ENCODE measurements at regions not wholly inside any gene's neighbourhood (a gene's known extent, or its start where the extent isn't known, plus 50 kb on each side); places are given as distances from the start of the nearest gene placed in this dataset.

GRCh38 chr2:100627330-100628300, 64.8 kb downstream of the PDCL3 start:
- DNase-seq (ENCODE audit: low spot score): no peak
- TF ChIP-seq, protein P1, sequence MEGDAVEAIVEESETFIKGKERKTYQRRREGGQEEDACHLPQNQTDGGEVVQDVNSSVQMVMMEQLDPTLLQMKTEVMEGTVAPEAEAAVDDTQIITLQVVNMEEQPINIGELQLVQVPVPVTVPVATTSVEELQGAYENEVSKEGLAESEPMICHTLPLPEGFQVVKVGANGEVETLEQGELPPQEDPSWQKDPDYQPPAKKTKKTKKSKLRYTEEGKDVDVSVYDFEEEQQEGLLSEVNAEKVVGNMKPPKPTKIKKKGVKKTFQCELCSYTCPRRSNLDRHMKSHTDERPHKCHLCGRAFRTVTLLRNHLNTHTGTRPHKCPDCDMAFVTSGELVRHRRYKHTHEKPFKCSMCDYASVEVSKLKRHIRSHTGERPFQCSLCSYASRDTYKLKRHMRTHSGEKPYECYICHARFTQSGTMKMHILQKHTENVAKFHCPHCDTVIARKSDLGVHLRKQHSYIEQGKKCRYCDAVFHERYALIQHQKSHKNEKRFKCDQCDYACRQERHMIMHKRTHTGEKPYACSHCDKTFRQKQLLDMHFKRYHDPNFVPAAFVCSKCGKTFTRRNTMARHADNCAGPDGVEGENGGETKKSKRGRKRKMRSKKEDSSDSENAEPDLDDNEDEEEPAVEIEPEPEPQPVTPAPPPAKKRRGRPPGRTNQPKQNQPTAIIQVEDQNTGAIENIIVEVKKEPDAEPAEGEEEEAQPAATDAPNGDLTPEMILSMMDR (IDR thresholded peaks at IDR 0.05; ENCODE audit: extremely low read depth, insufficient read depth, missing control alignments): no peak
- in situ Hi-C loops (cut with MboI; ENCODE audit: low pct_unique_long_range_greater_than_20kb, low sequenced_read_pairs, unreplicated experiment): no loop called here

GRCh38 chr2:100628506-100628905, 65.7 kb downstream of the PDCL3 start:
- TF ChIP-seq, protein P1 (IDR thresholded peaks at IDR 0.05; ENCODE audit: extremely low read depth, insufficient read depth, missing control alignments): no peak
- in situ Hi-C loops (cut with MboI; ENCODE audit: low pct_unique_long_range_greater_than_20kb, low sequenced_read_pairs, unreplicated experiment): no loop called here
- DNase-seq (ENCODE audit: low spot score): no peak

GRCh38 chr2:100629309-100629708, 66.5 kb downstream of the PDCL3 start:
- in situ Hi-C loops (cut with MboI; ENCODE audit: low pct_unique_long_range_greater_than_20kb, low sequenced_read_pairs, unreplicated experiment): no loop called here
- TF ChIP-seq, protein P1 (IDR thresholded peaks at IDR 0.05; ENCODE audit: extremely low read depth, insufficient read depth, missing control alignments): no peak

DNA sequence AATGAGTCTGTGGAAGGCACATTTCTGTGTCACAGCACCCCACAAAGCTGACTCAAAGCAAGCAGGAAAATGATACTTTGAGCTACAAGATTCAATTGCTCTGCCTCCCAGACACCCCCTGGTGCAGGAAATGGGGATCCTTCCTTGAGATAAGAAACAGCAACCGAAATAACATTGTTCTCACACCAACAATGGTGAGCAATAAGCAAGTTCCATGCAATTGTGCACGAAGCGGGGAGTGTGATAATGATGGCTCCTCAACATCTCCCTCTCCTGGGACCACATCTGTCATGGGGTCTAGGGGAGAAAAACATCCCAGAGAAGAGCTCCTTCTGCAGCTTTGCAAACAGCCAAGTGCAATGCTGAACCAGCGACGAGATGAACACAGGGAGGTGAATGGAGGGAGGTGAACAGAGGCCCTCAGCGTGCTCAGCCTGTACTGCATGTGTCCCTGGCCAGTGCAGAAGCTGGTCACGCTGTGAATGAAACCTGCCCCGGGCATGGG, 67.7 kb downstream of the PDCL3 start:
- TF ChIP-seq, protein P1 (IDR thresholded peaks at IDR 0.05; ENCODE audit: extremely low read depth, insufficient read depth, missing control alignments): no peak
- DNase-seq (ENCODE audit: low spot score): no peak
- in situ Hi-C loops (cut with MboI; ENCODE audit: low pct_unique_long_range_greater_than_20kb, low sequenced_read_pairs, unreplicated experiment): no loop called here

More at GRCh38 chr2:100629309-100629708, 66.5 kb downstream of the PDCL3 start:
- DNase-seq (ENCODE audit: low spot score): no peak

DNA sequence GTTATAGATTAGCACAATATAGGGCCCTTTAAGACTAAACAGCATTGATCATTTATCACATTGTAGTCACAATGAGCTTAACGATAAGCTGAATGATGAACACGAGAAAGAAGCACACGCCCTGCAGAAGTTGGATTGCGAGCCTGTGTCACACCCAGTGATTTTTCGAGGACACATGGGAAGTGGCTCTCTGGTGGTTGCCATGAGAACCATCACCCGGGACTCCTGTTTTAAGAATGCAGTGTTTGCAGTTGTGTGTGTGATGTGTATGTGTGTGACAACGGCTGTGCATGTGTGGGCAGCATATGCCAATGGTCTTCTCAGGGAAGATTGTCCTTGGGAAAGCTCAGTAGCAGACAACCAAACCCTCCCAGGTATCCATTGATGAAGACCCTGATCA, 69.2 kb downstream of the PDCL3 start:
- in situ Hi-C loops (cut with MboI; ENCODE audit: low pct_unique_long_range_greater_than_20kb, low sequenced_read_pairs, unreplicated experiment): no loop called here
- TF ChIP-seq, protein P1 (IDR thresholded peaks at IDR 0.05; ENCODE audit: extremely low read depth, insufficient read depth, missing control alignments): no peak
- DNase-seq (ENCODE audit: low spot score): no peak

DNA sequence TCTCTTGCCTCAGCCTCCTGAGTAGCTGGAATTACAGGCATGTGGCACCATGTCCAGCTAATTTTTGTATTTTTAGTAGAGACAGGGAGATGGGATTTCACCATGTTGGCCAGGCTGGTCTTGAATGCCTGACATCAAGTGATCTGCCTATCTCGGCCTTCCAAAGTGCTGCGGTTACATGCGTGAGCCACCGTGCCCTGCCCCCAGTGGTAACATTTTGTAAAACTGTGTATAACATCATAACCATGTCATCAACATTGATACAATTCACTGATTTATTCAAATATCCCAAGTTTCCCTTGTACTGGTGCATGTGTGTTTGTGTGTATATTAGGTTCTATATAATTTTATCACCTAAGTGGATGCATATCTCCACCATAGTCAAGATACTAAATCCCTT, 70.0 kb downstream of the PDCL3 start:
- TF ChIP-seq, protein P1 (IDR thresholded peaks at IDR 0.05; ENCODE audit: extremely low read depth, insufficient read depth, missing control alignments): no peak

More for the DNA sequence above, 70.0 kb downstream of the PDCL3 start:
- in situ Hi-C loops (cut with MboI; ENCODE audit: low pct_unique_long_range_greater_than_20kb, low sequenced_read_pairs, unreplicated experiment): no loop called here
- DNase-seq (ENCODE audit: low spot score): no peak
